ENCODE measurements at regions not wholly inside any gene's neighbourhood (a gene's known extent, or its start where the extent isn't known, plus 50 kb on each side); places are given as distances from the start of the nearest gene placed in this dataset.

GRCh38 chr5:144033486-144033885, 137.0 kb downstream of the YIPF5 start:
- Histone ChIP-seq H3K4me1 (ENCODE audit: control insufficient read depth in 1 of 2, insufficient read depth in 2 of 2, low read depth in 1 of 2, low read length in 1 of 2) (peaks cover 3 to 21% of the 10 kb centered on the region in 2 experiments; a peak in 3 of 4 replicates), H3K9me3 (no peaks in the 10 kb centered on the region), H3K9ac (no peak overlapping the region), H2AFZ (ENCODE audit: low read depth) (no peak overlapping the region), H3K4me2 (no peak overlapping the region), H3F3A (replicated peaks; ENCODE audit: insufficient read depth) (peaks cover 9% of the 10 kb centered on the region), H3K27me3 (ENCODE audit: insufficient read depth) (no peaks in the 10 kb centered on the region), H3K9me2 (no peaks in the 10 kb centered on the region), H3K79me2 (ENCODE audit: insufficient read depth) (no peaks in the 10 kb centered on the region), H3K36me3 (replicated peaks in 1 of 2; ENCODE audit: control insufficient read depth in 1 of 2, insufficient read depth in 2 of 2, low read length in 1 of 2) (no peaks in the 10 kb centered on the region), H3K4me3 (ENCODE audit: low read depth in 2 of 2, low read length in 1 of 2) (no peak overlapping the region), H3K27ac (ENCODE audit: low read depth in 2 of 2, low read length in 1 of 2) (no peak overlapping the region), H4K20me1 (ENCODE audit: insufficient read depth) (no peaks in the 10 kb centered on the region)
- POLR2A ChIA-PET: no interaction called here
- 84% methylated on average over 3 of the region's 3 CpGs for WGBS (ENCODE audit: low lambda C conversion rate)
- CTCF ChIA-PET: interaction anchor here (1.0 kb wide), 1 partner anchor 9 kb away, joined by 3 read pairs; no protein-coding TSS in a partner anchor
- no peak for DNase-seq
- no peak for TF ChIP-seq RCOR1 (IDR thresholded peaks at IDR 0.05; ENCODE audit: low read length)
- TF ChIP-seq NFIC (IDR thresholded peaks at IDR 0.05; ENCODE audit: borderline replicate concordance): no peak
- TF ChIP-seq RAD21 (IDR thresholded peaks at IDR 0.05; ENCODE audit: low read length): no peak
- no peak for TF ChIP-seq MAX (IDR thresholded peaks at IDR 0.05; ENCODE audit: low read depth)
- TF ChIP-seq FOXM1 (IDR thresholded peaks at IDR 0.05; ENCODE audit: low read depth): no peak
- no peak for TF ChIP-seq SMC3 (IDR thresholded peaks at IDR 0.05; ENCODE audit: low read depth, low read length)
- no peak for TF ChIP-seq GATA2 (CRISPR knock-in tag; IDR thresholded peaks at IDR 0.05)
- no peak for TF ChIP-seq YY1 (IDR thresholded peaks at IDR 0.05; ENCODE audit: low read depth)
- no peak for TF ChIP-seq REST (IDR thresholded peaks at IDR 0.05; ENCODE audit: low read depth, low read length)
- no peak for TF ChIP-seq CHD2 (IDR thresholded peaks at IDR 0.05; ENCODE audit: low read length, partially characterized antibody)
- TF ChIP-seq RXRA (IDR thresholded peaks at IDR 0.05; ENCODE audit: borderline replicate concordance, low read depth): no peak
- no peak for TF ChIP-seq RFX5 (IDR thresholded peaks at IDR 0.05; ENCODE audit: low read length)

- no peak for TF ChIP-seq FOXJ3 (CRISPR knock-in tag; IDR thresholded peaks at IDR 0.05)
- no peak for TF ChIP-seq CTCF (IDR thresholded peaks at IDR 0.05)
- no peak for TF ChIP-seq POLR2AphosphoS5 (IDR thresholded peaks at IDR 0.05; ENCODE audit: low read depth, low read length)
- TF ChIP-seq CHD2 (IDR thresholded peaks at IDR 0.05; ENCODE audit: low read length, partially characterized antibody): no peak
- TF ChIP-seq TAF1 (IDR thresholded peaks at IDR 0.05; ENCODE audit: borderline replicate concordance, low read depth, low read length): no peak
- TF ChIP-seq RFX5 (IDR thresholded peaks at IDR 0.05; ENCODE audit: low read length): no peak
- TF ChIP-seq TCF12 (IDR thresholded peaks at IDR 0.05): no peak
- no peak for TF ChIP-seq NRF1 (IDR thresholded peaks at IDR 0.05; ENCODE audit: low read depth, low read length)
- Histone ChIP-seq H3K4me2 (no peak overlapping the region), H3K9ac (no peak overlapping the region), H3K27me3 (ENCODE audit: insufficient read depth) (no peaks in the 10 kb centered on the region), H4K20me1 (ENCODE audit: insufficient read depth) (no peaks in the 10 kb centered on the region), H3K9me3 (no peaks in the 10 kb centered on the region), H3K4me1 (ENCODE audit: control insufficient read depth in 1 of 2, insufficient read depth in 2 of 2, low read depth in 1 of 2, low read length in 1 of 2) (peaks cover 0 to 18% of the 10 kb centered on the region in 2 experiments; a peak in 1 of 4 replicates), H3F3A (replicated peaks; ENCODE audit: insufficient read depth) (peaks cover 1% of the 10 kb centered on the region), H3K4me3 (ENCODE audit: low read depth in 2 of 2, low read length in 1 of 2) (no peak overlapping the region), H3K27ac (ENCODE audit: low read depth in 2 of 2, low read length in 1 of 2) (no peak overlapping the region), H3K9me2 (no peaks in the 10 kb centered on the region), H2AFZ (ENCODE audit: low read depth) (no peak overlapping the region), H3K79me2 (ENCODE audit: insufficient read depth) (no peaks in the 10 kb centered on the region), H3K36me3 (replicated peaks in 1 of 2; ENCODE audit: control insufficient read depth in 1 of 2, insufficient read depth in 2 of 2, low read length in 1 of 2) (no peaks in the 10 kb centered on the region)
- DNase-seq: no peak
- ChIA-PET CTCF (no interaction called here), POLR2A (interaction anchor here (0.5 kb wide), 1 partner anchor 9 kb away, joined by 3 read pairs; no protein-coding TSS in a partner anchor)
- WGBS (ENCODE audit: low lambda C conversion rate): 73% methylated on average over 4 of the region's 4 CpGs
Measured at GRCh38 chr5:144035046-144035740, 135.3 kb downstream of the YIPF5 start.
